IPS-18c (cell line): ENCODE measurements at regions not wholly inside any gene's neighbourhood (a gene's known extent, or its start where the extent isn't known, plus 50 kb on each side); places are given as distances from the start of the nearest gene placed in this dataset.
A peak's percentile ranks its signal among the peaks of the same experiment; 100 is the strongest.

Source experiments
- H3K4me3 ChIP-seq: 2 replicates; pipeline ENCODE4 v1.7.0; 2013; ENCODE audit warnings: low read depth, mild to moderate bottlenecking, low read length, moderate library complexity; ENCODE audit not compliant: insufficient read depth
- H3K9me3 ChIP-seq: one replicate; pipeline ENCODE4 v1.6.1; 2013; ENCODE audit warnings: mild to moderate bottlenecking, low read length, moderate library complexity; ENCODE audit not compliant: control insufficient read depth, insufficient read depth

DNA sequence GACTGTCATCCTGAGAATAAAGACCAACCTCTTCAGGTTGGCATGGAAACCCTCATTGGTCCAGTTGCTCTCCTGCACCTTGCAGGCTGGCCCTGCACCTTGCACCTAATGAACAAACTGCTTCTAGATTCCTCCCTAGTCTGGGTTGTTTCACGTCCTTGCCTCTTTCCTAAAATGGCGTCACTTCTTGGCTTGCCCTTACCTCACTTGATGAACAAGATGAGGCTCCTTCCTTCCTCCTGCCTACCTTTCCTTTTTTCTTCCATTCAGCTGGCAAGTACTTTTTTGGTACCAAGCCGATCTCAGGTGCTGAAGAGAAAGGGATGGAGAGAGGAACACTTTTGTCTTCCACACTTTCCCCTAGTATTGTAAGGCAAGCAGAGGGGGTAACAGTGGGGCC is 74.5 kb downstream of the MYCN start:
- H3K9me3 ChIP-seq: no peaks in the 10 kb centered on the region
- H3K4me3 ChIP-seq: no peak overlapping the region

DNA sequence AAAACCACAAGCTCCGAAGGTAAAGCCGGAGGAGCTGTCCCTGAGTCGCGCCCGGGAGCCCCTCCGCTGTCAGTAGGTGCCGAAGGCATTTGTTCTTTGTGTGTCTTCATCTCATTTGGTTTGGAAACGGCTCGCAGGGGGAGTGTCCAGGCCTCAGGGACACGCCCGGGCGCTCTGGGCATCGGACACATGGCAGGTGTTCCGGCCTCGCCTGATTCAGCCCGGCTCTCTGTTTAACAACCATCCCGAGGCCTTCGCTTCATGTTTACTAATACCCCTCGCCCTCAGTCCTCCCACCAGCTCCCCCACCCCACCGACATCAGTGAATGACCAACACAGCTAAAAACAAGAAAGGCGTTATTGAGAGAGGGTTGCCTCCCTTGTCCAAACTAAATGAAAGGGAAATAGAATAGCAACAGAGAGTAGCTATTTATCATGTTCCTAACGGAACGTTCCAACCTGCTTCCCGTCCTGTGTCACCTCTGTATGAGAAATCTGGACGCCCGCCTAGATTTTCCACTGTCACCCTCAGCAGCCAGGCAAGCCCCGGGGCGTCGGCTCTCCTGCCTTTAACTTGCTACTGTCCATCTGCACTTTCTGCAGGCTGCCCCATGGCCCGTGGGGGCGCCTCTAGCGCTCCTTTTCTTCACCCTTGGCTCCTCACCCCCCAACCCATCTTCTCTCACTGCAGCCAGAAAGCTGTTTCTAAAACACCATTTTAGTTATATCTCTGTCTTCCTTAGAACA is 73.9 kb downstream of the MYCN start:
- Histone ChIP-seq H3K4me3 (no peak overlapping the region), H3K9me3 (no peaks in the 10 kb centered on the region)

DNA sequence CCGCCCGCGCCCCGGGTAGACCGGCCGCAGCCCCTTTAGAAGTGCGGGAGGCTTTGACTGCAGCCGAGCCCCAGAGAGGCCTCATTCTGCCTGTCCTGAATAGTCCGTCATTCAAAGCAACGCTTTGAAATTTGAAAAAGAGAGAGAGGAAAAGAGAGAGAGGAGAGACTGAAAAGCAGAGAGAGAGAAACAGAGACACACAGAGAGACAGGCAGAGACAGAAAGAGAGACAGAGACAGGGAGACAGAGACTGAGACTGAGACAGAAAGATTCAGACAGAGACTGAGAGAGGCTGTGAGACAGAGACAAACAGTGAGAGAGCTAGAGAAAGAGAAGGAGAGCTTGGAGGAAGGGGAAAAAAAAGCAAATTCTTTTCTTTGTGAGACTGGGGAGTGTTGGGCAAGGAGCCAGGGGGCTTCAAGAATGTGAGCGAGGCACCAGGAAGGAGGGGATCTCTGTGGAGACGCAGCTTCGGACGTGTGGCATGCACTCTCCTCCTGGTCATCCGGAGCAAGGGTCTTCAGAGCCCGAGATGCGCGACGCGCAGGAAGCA is 73.1 kb downstream of the MYCN start:
- H3K9me3 ChIP-seq: no peaks in the 10 kb centered on the region
- H3K4me3 ChIP-seq: peak overlapping the region; percentile 15; the same call in 1 of the 2 replicates

DNA sequence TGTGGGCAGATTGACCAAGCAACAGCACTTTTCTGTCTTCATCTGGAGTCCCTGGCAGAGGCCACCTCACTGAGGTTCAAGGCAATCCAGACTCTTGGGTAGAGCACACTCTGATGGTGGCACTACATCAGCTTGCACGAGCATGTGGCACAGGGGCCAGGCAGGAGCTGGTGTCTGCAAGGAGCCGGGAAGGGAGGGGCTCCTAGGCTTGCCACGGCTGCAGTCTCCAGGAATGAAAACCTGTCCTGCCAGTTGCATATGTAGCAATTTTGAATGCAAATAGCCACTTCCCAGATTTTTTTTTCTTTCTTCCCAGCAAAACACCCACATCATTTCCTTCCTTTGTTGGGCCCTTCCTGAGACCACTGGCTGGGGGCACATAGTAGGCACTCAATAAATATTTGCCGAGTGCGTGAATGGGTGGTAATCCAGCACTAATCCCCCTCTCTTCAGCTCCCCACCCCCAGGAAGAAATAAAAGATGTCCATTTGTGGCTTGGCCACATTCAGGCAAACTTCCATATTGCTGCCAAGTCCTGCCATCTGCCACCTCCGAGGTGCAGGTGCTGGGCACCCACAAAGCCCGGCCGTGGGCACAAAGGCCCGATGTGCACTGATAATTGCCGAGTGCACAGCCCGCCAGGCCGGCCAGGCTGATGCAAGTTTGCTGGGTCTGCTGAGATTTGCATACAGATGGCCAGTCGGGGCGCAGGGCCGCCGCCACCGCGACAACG is 72.4 kb downstream of the MYCN start:
- no peak overlapping the region; the same call in 1 of the 2 replicates for H3K4me3 ChIP-seq
- H3K9me3 ChIP-seq: no peaks in the 10 kb centered on the region

DNA sequence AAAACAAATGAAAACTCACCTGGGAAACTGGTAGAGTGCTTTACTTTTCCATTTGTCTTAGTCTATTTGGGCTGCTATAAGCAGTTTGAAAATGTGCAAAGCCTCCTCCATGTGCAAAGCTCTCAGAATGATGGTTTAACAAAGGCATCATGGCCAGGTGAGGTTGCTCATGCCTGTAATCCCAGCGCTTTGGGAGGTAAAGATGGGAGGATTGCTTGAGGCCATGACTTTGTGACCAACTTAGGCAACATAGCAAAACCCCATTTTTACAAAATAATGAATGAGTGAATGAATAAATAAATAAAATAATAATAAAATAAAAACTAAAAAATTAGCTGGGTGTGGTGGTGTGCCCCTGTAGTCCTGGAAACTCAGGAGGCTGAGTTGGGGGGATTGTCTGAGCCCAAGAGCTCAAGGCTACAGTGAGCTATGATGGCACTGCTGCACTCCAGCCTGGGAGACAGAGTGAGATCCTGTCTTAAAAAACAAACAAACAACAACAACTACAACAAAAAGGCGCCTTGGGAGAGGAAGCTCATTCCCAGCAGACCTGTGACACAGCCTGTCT is 71.8 kb downstream of the MYCN start:
- Histone ChIP-seq H3K4me3 (no peak overlapping the region), H3K9me3 (no peaks in the 10 kb centered on the region)

DNA sequence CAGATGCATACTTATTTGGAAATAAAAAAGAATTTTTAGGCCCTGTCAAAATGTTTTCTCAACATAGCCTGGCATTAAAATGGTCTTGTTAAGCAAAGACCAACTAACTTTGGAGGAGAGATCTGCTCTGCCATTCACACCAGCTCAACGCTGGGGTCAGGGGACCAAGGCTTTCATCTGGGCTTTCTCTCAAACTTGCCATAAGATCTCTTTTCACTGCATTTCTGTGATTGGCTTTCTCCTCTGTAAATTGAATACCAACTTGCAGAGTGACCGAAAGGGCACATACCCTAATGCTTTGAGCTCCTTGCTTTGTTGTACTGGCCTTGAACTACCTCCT is 71.2 kb downstream of the MYCN start:
- H3K4me3 ChIP-seq: no peak overlapping the region
- H3K9me3 ChIP-seq: no peaks in the 10 kb centered on the region

- Histone ChIP-seq H3K9me3 (no peaks in the 10 kb centered on the region), H3K4me3 (no peak overlapping the region)
Observed at GRCh38 chr2:16010951-16011620, 70.7 kb downstream of the MYCN start.

- no peaks in the 10 kb centered on the region for H3K9me3 ChIP-seq
- H3K4me3 ChIP-seq: no peak overlapping the region
Observed at GRCh38 chr2:16010011-16010410, 69.7 kb downstream of the MYCN start.

- H3K9me3 ChIP-seq: no peaks in the 10 kb centered on the region
Observed at GRCh38 chr2:16009560-16009959, 69.2 kb downstream of the MYCN start.

DNA sequence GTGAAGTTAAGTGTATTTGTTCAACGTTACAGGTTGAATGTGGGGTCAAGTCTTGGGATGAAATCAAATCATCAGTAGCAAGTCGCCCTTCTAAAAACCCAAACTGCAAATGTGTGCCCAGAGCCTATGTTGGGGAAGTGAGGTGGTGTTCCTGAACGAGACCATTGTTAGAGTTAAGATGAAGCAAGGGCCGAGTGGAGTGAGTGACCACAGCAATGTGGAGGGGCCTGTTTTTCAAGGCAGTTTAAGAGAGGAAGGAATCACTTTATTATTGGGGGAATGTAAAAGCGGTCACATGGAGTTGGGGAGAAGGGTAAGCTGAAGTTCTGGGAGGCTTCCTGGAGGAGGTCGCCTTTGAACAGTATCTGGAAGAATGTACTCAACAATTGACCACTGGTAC is 68.5 kb downstream of the MYCN start:
- Histone ChIP-seq H3K9me3 (no peaks in the 10 kb centered on the region), H3K4me3 (no peak overlapping the region)

More at GRCh38 chr2:16009560-16009959, 69.2 kb downstream of the MYCN start:
- H3K4me3 ChIP-seq: no peak overlapping the region

DNA sequence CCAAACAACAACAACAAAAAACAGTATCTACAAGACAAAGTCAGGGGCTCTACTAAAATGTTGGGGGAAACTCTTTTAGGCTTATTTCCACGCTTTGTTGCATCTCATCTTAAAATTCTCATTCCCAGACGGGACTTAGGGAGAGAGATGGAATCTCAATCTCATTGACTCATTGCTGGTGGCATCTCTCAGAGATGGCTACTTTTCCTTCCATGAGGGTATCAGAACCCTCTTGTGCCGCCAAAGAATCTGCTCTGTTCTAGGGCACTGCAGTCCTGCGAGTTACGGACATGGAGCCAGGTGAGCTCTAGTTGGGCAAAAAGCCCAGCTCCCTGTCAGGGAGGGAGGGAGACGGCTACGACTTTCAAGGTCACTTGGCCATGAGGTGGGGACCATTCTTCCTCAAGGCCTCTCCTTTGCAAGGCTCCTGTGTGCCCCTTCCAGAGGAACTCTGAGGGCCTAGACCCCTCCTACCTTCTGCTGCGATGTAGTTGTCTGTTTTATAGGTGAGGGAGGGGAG is 68.0 kb downstream of the MYCN start:
- H3K9me3 ChIP-seq: no peaks in the 10 kb centered on the region
- no peak overlapping the region for H3K4me3 ChIP-seq

- no peak overlapping the region for H3K4me3 ChIP-seq
- H3K9me3 ChIP-seq: no peaks in the 10 kb centered on the region
Observed at GRCh38 chr2:16007167-16007934, 67.0 kb downstream of the MYCN start.

- Histone ChIP-seq H3K4me3 (no peak overlapping the region), H3K9me3 (no peaks in the 10 kb centered on the region)
Observed at GRCh38 chr2:16006537-16007166, 66.3 kb downstream of the MYCN start.

GRCh38 chr2:16005816-16006536 is 65.6 kb downstream of the MYCN start:
- Histone ChIP-seq H3K4me3 (no peak overlapping the region), H3K9me3 (no peaks in the 10 kb centered on the region)

DNA sequence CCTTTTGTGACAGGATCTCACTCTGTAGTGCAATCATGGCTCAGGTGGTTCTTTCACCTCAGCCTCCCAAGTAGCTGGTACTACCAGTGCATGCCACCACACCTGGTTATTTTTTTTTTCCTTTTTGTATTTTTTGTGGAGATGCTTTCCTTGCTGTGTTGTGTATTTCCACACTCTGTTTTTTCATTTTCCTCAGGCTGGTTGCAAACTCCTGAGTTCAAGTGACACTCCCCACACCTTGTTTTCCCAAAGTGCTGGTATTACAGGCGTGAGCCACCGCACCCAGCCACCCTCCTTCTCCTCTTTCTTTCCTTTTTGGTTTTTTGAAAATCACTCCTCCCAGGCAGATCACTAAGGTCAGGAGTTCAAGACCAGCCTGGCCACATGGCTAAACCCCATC is 65.0 kb downstream of the MYCN start:
- no peaks in the 10 kb centered on the region for H3K9me3 ChIP-seq
- no peak overlapping the region for H3K4me3 ChIP-seq

- no peak overlapping the region for H3K4me3 ChIP-seq
- no peaks in the 10 kb centered on the region for H3K9me3 ChIP-seq
Observed at GRCh38 chr2:16003809-16004208, 63.5 kb downstream of the MYCN start.
